WTC11 (cell line): ENCODE measurements at regions not wholly inside any gene's neighbourhood (a gene's known extent, or its start where the extent isn't known, plus 50 kb on each side); places are given as distances from the start of the nearest gene placed in this dataset.

ENCODE experiments used
- ATAC-seq: fragments of 200-7000 bp; cut with Tn5 transposase; 2 replicates; pipeline ENCODE4 v1.10.0; 2021; ENCODE audit warnings: mild to moderate bottlenecking, moderate library complexity
- CTCF ChIA-PET: fragments of 300-600 bp; sonication (Branson Sonifier 250); formaldehyde crosslinking; loops from one replicate; lab custom pipeline; 2021; ENCODE audit warnings: antibody characterized with exemption; lab: Charles Lee
- POLR2A ChIA-PET: fragments of 350-600 bp; sonication (Branson Sonifier 250); formaldehyde crosslinking; loops from one replicate; lab custom pipeline; 2021; ENCODE audit warnings: antibody characterized with exemption; lab: Charles Lee
- DNase-seq: peaks from one replicate; pipeline ENCODE4 v3.0.0; 2021; ENCODE audit warnings: low spot score
- H3K27ac Mint-ChIP-seq: 2 replicates; pipeline ENCODE4 v1.8.0; 2021; ENCODE audit warnings: mixed read lengths
- H3K27me3 Mint-ChIP-seq: 2 replicates; pipeline ENCODE4 v1.8.0; 2021; ENCODE audit warnings: low read depth, mild to moderate bottlenecking, moderate library complexity, mixed read lengths
- H3K36me3 Mint-ChIP-seq: 2 replicates; pipeline ENCODE4 v1.8.0; 2021; ENCODE audit warnings: mixed read lengths
- H3K4me1 Mint-ChIP-seq: 2 replicates; pipeline ENCODE4 v1.8.0; 2022; ENCODE audit warnings: mixed read lengths
- H3K4me3 Mint-ChIP-seq: 2 replicates; pipeline ENCODE4 v1.8.0; 2021; ENCODE audit warnings: mild to moderate bottlenecking, moderate library complexity, mixed read lengths
- H3K9me3 Mint-ChIP-seq: 2 replicates; pipeline ENCODE4 v1.8.0; 2021; ENCODE audit warnings: mixed read lengths
- E2F1 ChIP-seq: sonication (generic); formaldehyde crosslinking; IDR thresholded peaks from 2 replicates; pipeline ENCODE4 v1.8.0; 2022; ENCODE audit warnings: mild to moderate bottlenecking, missing genetic modification reagents
- FOXP4 ChIP-seq: sonication (generic); formaldehyde crosslinking; IDR thresholded peaks from 2 replicates; pipeline ENCODE4 v1.8.0; 2022; ENCODE audit warnings: mild to moderate bottlenecking, missing genetic modification reagents
- MAX ChIP-seq: sonication (generic); formaldehyde crosslinking; IDR thresholded peaks from 2 replicates; pipeline ENCODE4 v1.8.0; 2022; ENCODE audit warnings: mild to moderate bottlenecking, missing genetic modification reagents
- NR1H2 ChIP-seq: sonication (generic); formaldehyde crosslinking; IDR thresholded peaks from 2 replicates; pipeline ENCODE4 v1.9.0; 2021; ENCODE audit warnings: mild to moderate bottlenecking, moderate library complexity, missing genetic modification reagents
- PRDM15 ChIP-seq: sonication (generic); formaldehyde crosslinking; IDR thresholded peaks from 2 replicates; pipeline ENCODE4 v1.8.0; 2022; ENCODE audit warnings: missing genetic modification reagents
- ZNF423 ChIP-seq: fragments of 250-450 bp; sonication (Bioruptor Pico); IDR thresholded peaks from 2 replicates; pipeline ENCODE4 v2.1.2; 2022; ENCODE audit warnings: mild to moderate bottlenecking, moderate library complexity
- ZNF512 ChIP-seq: sonication (generic); formaldehyde crosslinking; IDR thresholded peaks from 2 replicates; pipeline ENCODE4 v1.8.1; 2022; ENCODE audit warnings: missing genetic modification reagents, borderline replicate concordance
- ZNF671 ChIP-seq: fragments of 250-450 bp; sonication (Bioruptor Pico); IDR thresholded peaks from 2 replicates; pipeline ENCODE4 v1.8.0; 2021; ENCODE audit warnings: mild to moderate bottlenecking
- ZSCAN18 ChIP-seq: fragments of 250-450 bp; sonication (Bioruptor Pico); IDR thresholded peaks from 2 replicates; pipeline ENCODE4 v2.1.2; 2022; ENCODE audit warnings: mild to moderate bottlenecking, moderate library complexity

GRCh38 chr9:129273941-129274684 is 96.1 kb upstream of the IER5L start:
- H3K9me3 Mint-ChIP-seq: peaks cover 5% of the 10 kb centered on the region; the same call in 1 of the 2 replicates
- H3K4me3 Mint-ChIP-seq: no peak overlapping the region
- no peaks in the 10 kb centered on the region for H3K36me3 Mint-ChIP-seq
- TF ChIP-seq FOXP4 (CRISPR knock-in tag) (no peak), ZNF512 (CRISPR knock-in tag) (no peak), PRDM15 (CRISPR knock-in tag) (no peak), ZSCAN18 (CRISPR knock-in tag) (no peak), E2F1 (no peak), MAX (CRISPR knock-in tag) (no peak), ZNF671 (no peak)
- CTCF ChIA-PET: interaction anchor here (0.7 to 1.0 kb wide), 3 partner anchors 8 to 352 kb away, joined by 3 read pairs; partner anchors contain the start of gene NTMT1
- H3K27me3 Mint-ChIP-seq: peaks cover 3% of the 10 kb centered on the region; the same call in 1 of the 2 replicates
- DNase-seq (no peak), ATAC-seq (no peak)
- POLR2A ChIA-PET: interaction anchor here (1.2 kb wide), 1 partner anchor 8 kb away, joined by 3 read pairs; no protein-coding TSS in a partner anchor
- H3K4me1 Mint-ChIP-seq: peaks cover 45% of the 10 kb centered on the region
- H3K27ac Mint-ChIP-seq: no peak overlapping the region

- ChIA-PET CTCF (interaction anchor here (0.6 to 1.0 kb wide), 4 partner anchors 9 to 353 kb away, joined by 3 read pairs; partner anchors contain the start of gene NTMT1), POLR2A (interaction anchor here (1.2 kb wide), 1 partner anchor 9 kb away, joined by 3 read pairs; no protein-coding TSS in a partner anchor)
- DNase-seq (no peak), ATAC-seq (no peak)
- peaks cover 39% of the 10 kb centered on the region for H3K4me1 Mint-ChIP-seq
- H3K27ac Mint-ChIP-seq: no peak overlapping the region
- no peak overlapping the region for H3K4me3 Mint-ChIP-seq
- no peaks in the 10 kb centered on the region for H3K36me3 Mint-ChIP-seq
- peaks cover 3% of the 10 kb centered on the region; the same call in 1 of the 2 replicates for H3K27me3 Mint-ChIP-seq
- TF ChIP-seq NR1H2 (CRISPR knock-in tag) (no peak), ZNF423 (CRISPR knock-in tag) (no peak)
- peaks cover 5% of the 10 kb centered on the region; the same call in 1 of the 2 replicates for H3K9me3 Mint-ChIP-seq
These were observed 95.3 kb upstream of the IER5L start for GRCh38 chr9:129273136-129273895.
